GM20000 (cell line): ENCODE measurements at regions not wholly inside any gene's neighbourhood (a gene's known extent, or its start where the extent isn't known, plus 50 kb on each side); places are given as distances from the start of the nearest gene placed in this dataset.

Source experiments
- DNase-seq: peaks from one replicate; pipeline ENCODE4 v3.0.0; 2012; ENCODE audit warnings: low spot score
- TF ChIP-seq, protein P1 (sequence below): IDR thresholded peaks from 2 replicates; pipeline ENCODE4 v1.5.1; 2012; ENCODE audit warnings: mild to moderate bottlenecking, control low read depth; ENCODE audit errors: extremely low read depth, missing control alignments

- no peak for DNase-seq
- TF ChIP-seq, protein P1, sequence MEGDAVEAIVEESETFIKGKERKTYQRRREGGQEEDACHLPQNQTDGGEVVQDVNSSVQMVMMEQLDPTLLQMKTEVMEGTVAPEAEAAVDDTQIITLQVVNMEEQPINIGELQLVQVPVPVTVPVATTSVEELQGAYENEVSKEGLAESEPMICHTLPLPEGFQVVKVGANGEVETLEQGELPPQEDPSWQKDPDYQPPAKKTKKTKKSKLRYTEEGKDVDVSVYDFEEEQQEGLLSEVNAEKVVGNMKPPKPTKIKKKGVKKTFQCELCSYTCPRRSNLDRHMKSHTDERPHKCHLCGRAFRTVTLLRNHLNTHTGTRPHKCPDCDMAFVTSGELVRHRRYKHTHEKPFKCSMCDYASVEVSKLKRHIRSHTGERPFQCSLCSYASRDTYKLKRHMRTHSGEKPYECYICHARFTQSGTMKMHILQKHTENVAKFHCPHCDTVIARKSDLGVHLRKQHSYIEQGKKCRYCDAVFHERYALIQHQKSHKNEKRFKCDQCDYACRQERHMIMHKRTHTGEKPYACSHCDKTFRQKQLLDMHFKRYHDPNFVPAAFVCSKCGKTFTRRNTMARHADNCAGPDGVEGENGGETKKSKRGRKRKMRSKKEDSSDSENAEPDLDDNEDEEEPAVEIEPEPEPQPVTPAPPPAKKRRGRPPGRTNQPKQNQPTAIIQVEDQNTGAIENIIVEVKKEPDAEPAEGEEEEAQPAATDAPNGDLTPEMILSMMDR = no peak
Observed at GRCh38 chr7:25707768-25708620, 444.0 kb upstream of the NFE2L3 start.

DNA sequence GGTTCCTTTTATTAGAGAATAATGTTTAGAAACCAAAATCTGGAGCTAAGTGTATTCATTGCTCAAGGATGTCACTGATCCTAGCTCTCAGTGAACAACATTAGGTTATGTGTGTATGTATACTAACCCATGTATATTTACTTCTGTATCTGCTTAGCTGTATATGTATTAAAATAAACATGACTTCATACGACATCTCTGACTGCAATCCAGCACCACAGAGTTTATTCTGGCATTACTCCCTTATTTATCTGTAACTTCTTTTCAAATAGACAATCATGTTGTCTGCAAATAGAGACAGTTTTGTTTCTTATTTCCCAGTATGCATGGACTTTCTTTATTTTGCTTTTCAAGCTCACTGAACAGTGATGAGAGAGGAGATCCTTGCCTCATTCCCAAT is 441.0 kb upstream of the NFE2L3 start:
- no peak for DNase-seq
- TF ChIP-seq, protein P1 = no peak

DNA sequence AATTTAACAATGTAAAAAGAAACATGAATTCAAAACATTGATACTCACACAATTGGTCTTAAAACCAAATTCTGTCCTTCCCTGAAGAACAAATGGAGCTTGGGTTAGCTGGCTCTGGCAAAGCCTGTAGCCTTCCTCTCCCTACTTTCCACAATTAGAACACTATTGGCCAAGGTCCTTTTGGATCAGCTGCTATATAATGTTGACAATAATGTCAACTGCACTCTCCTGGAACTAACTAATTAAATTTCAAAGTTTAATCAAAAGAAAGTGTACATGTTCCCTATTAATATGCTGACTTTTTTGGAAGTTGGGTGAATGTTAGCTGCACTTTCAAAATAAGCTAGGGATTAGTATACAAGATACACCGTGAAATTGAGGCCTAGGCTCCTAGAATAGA is 440.1 kb upstream of the NFE2L3 start:
- TF ChIP-seq, protein P1 = no peak
- no peak for DNase-seq

GRCh38 chr7:25712500-25712899 is 439.5 kb upstream of the NFE2L3 start:
- no peak for DNase-seq
- TF ChIP-seq, protein P1 = no peak

- TF ChIP-seq, protein P1 = no peak
- DNase-seq = no peak
Observed at GRCh38 chr7:25714013-25714412, 438.0 kb upstream of the NFE2L3 start.

DNA sequence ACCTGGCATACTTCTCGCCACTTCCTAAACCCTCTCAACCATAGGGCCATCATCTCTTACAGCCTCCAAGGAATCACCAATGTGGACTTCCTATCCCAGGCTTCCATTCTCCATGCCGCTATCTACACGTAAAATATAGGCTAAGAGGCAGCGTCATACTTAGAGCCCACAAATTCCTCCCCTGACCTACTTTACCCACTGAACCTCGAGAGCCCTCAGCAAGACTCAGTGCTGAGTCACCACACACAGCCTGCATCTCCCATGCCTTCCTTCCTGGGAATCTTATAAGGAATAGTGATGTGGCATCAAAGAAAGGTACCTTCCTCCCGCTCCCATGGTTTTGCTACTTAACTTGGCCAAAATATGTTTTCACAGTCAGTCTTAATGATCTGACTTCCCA is 435.6 kb upstream of the NFE2L3 start:
- TF ChIP-seq, protein P1 = no peak
- DNase-seq = no peak

DNA sequence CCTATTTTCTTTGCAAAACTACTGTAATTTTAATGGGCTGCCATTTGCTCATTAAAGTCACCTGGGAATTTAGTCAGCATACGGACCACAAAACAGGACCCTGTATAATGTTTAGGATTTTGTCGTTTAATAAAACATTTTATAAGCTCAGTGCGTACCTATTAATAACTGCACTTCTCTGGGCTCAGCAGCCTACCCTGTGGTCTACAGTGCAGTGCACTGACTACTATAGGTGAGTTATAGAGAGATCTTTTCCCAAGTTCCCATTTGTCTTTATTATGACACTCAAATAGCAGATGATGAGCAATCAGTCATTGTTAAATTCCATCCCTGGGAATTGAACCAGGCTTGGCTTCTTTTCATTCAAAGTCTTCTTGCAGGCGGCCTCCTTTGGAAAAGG is 433.4 kb upstream of the NFE2L3 start:
- TF ChIP-seq, protein P1 = no peak
- no peak for DNase-seq
